HEK293 (cell line): ENCODE measurements at regions not wholly inside any gene's neighbourhood (a gene's known extent, or its start where the extent isn't known, plus 50 kb on each side); places are given as distances from the start of the nearest gene placed in this dataset.
A peak's percentile ranks its signal among the peaks of the same experiment; 100 is the strongest.

Source experiments
- CTCF ChIA-PET: fragments of 350-600 bp; formaldehyde crosslinking; extraction: SDS; loops from one replicate; lab custom pipeline; 2021; ENCODE audit warnings: antibody characterized with exemption; lab: Yijun Ruan, JAX
- POLR2A ChIA-PET: fragments of 300-600 bp; formaldehyde crosslinking; extraction: SDS; loops from one replicate; lab custom pipeline; 2020; ENCODE audit warnings: antibody characterized with exemption, inconsistent platforms; lab: Yijun Ruan, JAX
- H3K27ac ChIP-seq: fragments of 200-500 bp; sonication (Bioruptor generic); 2 replicates; pipeline ENCODE4 v1.5.1; 2014; ENCODE audit warnings: low read depth, low read length, control low read depth, inconsistent platforms; ENCODE audit errors: extremely low read depth
- H3K36me3 ChIP-seq, 2 experiments: fragments of 200-500 bp in 1 of 2; sonication (Bioruptor generic) in 1 of 2; 1 replicate in 1 of 2; 2 replicates in 1 of 2; pipeline ENCODE4 v1.5.1; 2014 to 2017; ENCODE audit warnings: inconsistent platforms in 2 of 2, low read length in 2 of 2; ENCODE audit not compliant: control insufficient read depth in 2 of 2, insufficient read depth in 1 of 2
- H3K4me1 ChIP-seq: fragments of 200-500 bp; sonication (Bioruptor generic); 2 replicates; pipeline ENCODE4 v1.5.1; 2014; ENCODE audit warnings: mild to moderate bottlenecking, low read length, inconsistent platforms; ENCODE audit not compliant: control insufficient read depth, insufficient read depth
- H3K4me3 ChIP-seq: 2 replicates; pipeline ENCODE4 v1.5.1; 2011; ENCODE audit warnings: low read depth, mild to moderate bottlenecking, control low read depth, low read length, moderate library complexity
- H3K9me3 ChIP-seq: fragments of 200-500 bp; sonication (Bioruptor generic); 2 replicates; pipeline ENCODE4 v1.5.1; 2014; ENCODE audit warnings: low read depth, low read length, inconsistent platforms; ENCODE audit not compliant: control insufficient read depth, insufficient read depth
- ATF2 ChIP-seq: fragments of 450-650 bp; formaldehyde crosslinking; IDR thresholded peaks from 2 replicates; pipeline ENCODE4 v1.5.1; 2016; ENCODE audit warnings: missing biosample characterization, missing genetic modification characterization, low read depth
- BCL11B ChIP-seq: fragments of 450-650 bp; formaldehyde crosslinking; IDR thresholded peaks from 2 replicates; pipeline ENCODE4 v1.5.1; 2016; ENCODE audit warnings: low read depth, missing biosample characterization, missing genetic modification characterization
- EGR2 ChIP-seq: fragments of 450-650 bp; formaldehyde crosslinking; IDR thresholded peaks from 2 replicates; pipeline ENCODE4 v1.5.1; 2016; ENCODE audit warnings: low read depth, missing biosample characterization, missing genetic modification characterization
- PRDM10 ChIP-seq: fragments of 450-650 bp; formaldehyde crosslinking; IDR thresholded peaks from 2 replicates; pipeline ENCODE4 v1.5.1; 2016; ENCODE audit warnings: missing biosample characterization, missing genetic modification characterization
- SCRT2 ChIP-seq: fragments of 450-650 bp; formaldehyde crosslinking; IDR thresholded peaks from 2 replicates; pipeline ENCODE4 v1.5.1; 2016; ENCODE audit warnings: missing biosample characterization, missing genetic modification characterization
- ZBTB17 ChIP-seq: fragments of 450-650 bp; formaldehyde crosslinking; IDR thresholded peaks from 2 replicates; pipeline ENCODE4 v1.5.1; 2016; ENCODE audit warnings: missing biosample characterization, missing genetic modification characterization
- ZNF114 ChIP-seq: fragments of 450-650 bp; formaldehyde crosslinking; IDR thresholded peaks from 2 replicates; pipeline ENCODE4 v1.5.0; 2017; ENCODE audit warnings: missing biosample characterization, missing genetic modification characterization
- ZNF132 ChIP-seq: fragments of 450-650 bp; formaldehyde crosslinking; IDR thresholded peaks from 2 replicates; pipeline ENCODE4 v1.5.1; 2017; ENCODE audit warnings: missing biosample characterization, missing genetic modification characterization, borderline replicate concordance
- ZNF362 ChIP-seq: fragments of 450-650 bp; formaldehyde crosslinking; IDR thresholded peaks from 2 replicates; pipeline ENCODE4 v1.5.1; 2016; ENCODE audit warnings: missing biosample characterization, missing genetic modification characterization
- ZNF488 ChIP-seq: fragments of 450-650 bp; formaldehyde crosslinking; IDR thresholded peaks from 2 replicates; pipeline ENCODE4 v1.5.1; 2016; ENCODE audit warnings: missing biosample characterization, missing genetic modification characterization
- ZNF518A ChIP-seq: fragments of 450-650 bp; formaldehyde crosslinking; conservative IDR thresholded peaks from 2 replicates; pipeline ENCODE4 v1.5.1; 2016; ENCODE audit warnings: low read depth, missing biosample characterization, missing genetic modification characterization
- ZNF530 ChIP-seq: fragments of 450-650 bp; formaldehyde crosslinking; IDR thresholded peaks from 2 replicates; pipeline ENCODE4 v1.5.1; 2016; ENCODE audit warnings: low read depth, missing biosample characterization, missing genetic modification characterization
- ZNF571 ChIP-seq: fragments of 450-650 bp; formaldehyde crosslinking; IDR thresholded peaks from 2 replicates; pipeline ENCODE4 v1.5.0; 2017; ENCODE audit warnings: missing biosample characterization, missing genetic modification characterization
- ZNF596 ChIP-seq: fragments of 450-650 bp; IDR thresholded peaks from 2 replicates; pipeline ENCODE4 v1.5.0; 2018; ENCODE audit warnings: missing biosample characterization, mild to moderate bottlenecking, missing genetic modification characterization, moderate library complexity
- ZNF623 ChIP-seq: fragments of 450-650 bp; formaldehyde crosslinking; IDR thresholded peaks from 2 replicates; pipeline ENCODE4 v1.5.1; 2016; ENCODE audit warnings: missing biosample characterization, missing genetic modification characterization
- ZNF626 ChIP-seq: fragments of 450-650 bp; sonication (Bioruptor Pico); formaldehyde crosslinking; IDR thresholded peaks from 2 replicates; pipeline ENCODE4 v1.5.1; 2018; ENCODE audit warnings: missing biosample characterization, missing genetic modification characterization, inconsistent platforms
- ZNF658 ChIP-seq: fragments of 450-650 bp; formaldehyde crosslinking; IDR thresholded peaks from 2 replicates; pipeline ENCODE4; 2016; ENCODE audit warnings: missing biosample characterization, missing genetic modification characterization
- ZNF707 ChIP-seq: fragments of 450-650 bp; formaldehyde crosslinking; IDR thresholded peaks from 2 replicates; pipeline ENCODE4 v1.5.1; 2016; ENCODE audit warnings: missing biosample characterization, missing genetic modification characterization
- ZSCAN5A ChIP-seq: fragments of 450-650 bp; formaldehyde crosslinking; IDR thresholded peaks from 2 replicates; pipeline ENCODE4 v1.5.1; 2016; ENCODE audit warnings: missing biosample characterization, missing genetic modification characterization

GRCh38 chr7:79523436-79523835, 70.0 kb upstream of the MAGI2 start:
- no peaks in the 10 kb centered on the region for H3K9me3 ChIP-seq
- CTCF ChIA-PET, result no interaction called here
- H3K4me3 ChIP-seq, result no peak overlapping the region
- no peak overlapping the region for H3K27ac ChIP-seq
- no peaks in the 10 kb centered on the region for H3K36me3 ChIP-seq
- TF ChIP-seq ZNF488 (tag by site-specific recombination) (no peak), ZNF707 (tag by site-specific recombination) (no peak), ZNF530 (no peak), ZNF518A (tag by site-specific recombination) (no peak), ZNF132 (tag by site-specific recombination) (no peak), ZNF658 (no peak), EGR2 (no peak)
- POLR2A ChIA-PET, result no interaction called here
- no peaks in the 10 kb centered on the region; the same call in 1 of the 2 replicates for H3K4me1 ChIP-seq

- POLR2A ChIA-PET, result no interaction called here
- no peak overlapping the region for H3K27ac ChIP-seq
- no peaks in the 10 kb centered on the region for H3K36me3 ChIP-seq
- no peak overlapping the region for H3K4me3 ChIP-seq
- CTCF ChIA-PET, result no interaction called here
- H3K9me3 ChIP-seq, result no peaks in the 10 kb centered on the region
- TF ChIP-seq SCRT2 (tag by site-specific recombination), result no peak
- peak; percentile 75; the same call in 1 of the 2 replicates for TF ChIP-seq ATF2 (tag by site-specific recombination)
- H3K4me1 ChIP-seq, result no peaks in the 10 kb centered on the region
These were observed 67.1 kb upstream of the MAGI2 start for GRCh38 chr7:79520543-79520942.

- ChIA-PET POLR2A (no interaction called here), CTCF (no interaction called here)
- H3K4me3 ChIP-seq, result no peak overlapping the region
- H3K27ac ChIP-seq, result no peak overlapping the region
- no peaks in the 10 kb centered on the region for H3K36me3 ChIP-seq
- H3K9me3 ChIP-seq, result no peaks in the 10 kb centered on the region
- H3K4me1 ChIP-seq, result no peaks in the 10 kb centered on the region
- TF ChIP-seq PRDM10 (tag by site-specific recombination), result no peak
- no peak for TF ChIP-seq ZSCAN5A (tag by site-specific recombination)
- TF ChIP-seq ZBTB17 (tag by site-specific recombination), result no peak
- TF ChIP-seq ZNF626 (tag by site-specific recombination), result no peak
- no peak for TF ChIP-seq ZNF114 (tag by site-specific recombination)
- no peak for TF ChIP-seq ZNF362 (tag by site-specific recombination)
- no peak for TF ChIP-seq BCL11B
- TF ChIP-seq ZNF571 (tag by site-specific recombination), result no peak
- TF ChIP-seq ZNF596 (tag by site-specific recombination), result no peak
- no peak for TF ChIP-seq ZNF623 (tag by site-specific recombination)
These were observed 61.9 kb upstream of the MAGI2 start for GRCh38 chr7:79515358-79515757.
